Fibroblast of skin of abdomen (primary cell): ENCODE measurements at regions not wholly inside any gene's neighbourhood (a gene's known extent, or its start where the extent isn't known, plus 50 kb on each side); places are given as distances from the start of the nearest gene placed in this dataset.
"Not testable (repeated sequence)": the region's sequence is repeated elsewhere in the genome, so short reads cannot be mapped to it uniquely, and the experiment has no call there.

Experiments used
- DNase-seq: peaks from one replicate; pipeline ENCODE4 v3.0.0-alpha.2; 2013

DNA sequence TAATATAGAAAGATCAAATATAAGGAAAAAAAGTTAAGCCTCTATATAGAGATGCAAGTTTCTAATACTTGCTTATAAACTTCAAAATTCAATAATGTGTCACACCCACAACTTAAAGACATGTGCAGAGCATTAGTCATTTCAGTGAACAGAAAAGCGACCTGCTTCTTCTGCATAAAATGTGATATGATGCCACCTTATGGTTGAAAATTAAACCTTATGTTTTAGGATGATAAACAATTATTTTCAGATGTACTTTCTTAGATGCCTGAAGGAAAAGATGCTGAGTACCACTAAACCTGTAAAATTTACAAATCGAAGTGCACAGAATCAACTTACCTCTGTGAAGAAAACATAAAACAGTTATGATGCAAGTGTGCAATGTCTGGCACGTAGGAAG lies 96.0 kb downstream of the MTERF1 start:
- peak; percentile 72 for DNase-seq

DNA sequence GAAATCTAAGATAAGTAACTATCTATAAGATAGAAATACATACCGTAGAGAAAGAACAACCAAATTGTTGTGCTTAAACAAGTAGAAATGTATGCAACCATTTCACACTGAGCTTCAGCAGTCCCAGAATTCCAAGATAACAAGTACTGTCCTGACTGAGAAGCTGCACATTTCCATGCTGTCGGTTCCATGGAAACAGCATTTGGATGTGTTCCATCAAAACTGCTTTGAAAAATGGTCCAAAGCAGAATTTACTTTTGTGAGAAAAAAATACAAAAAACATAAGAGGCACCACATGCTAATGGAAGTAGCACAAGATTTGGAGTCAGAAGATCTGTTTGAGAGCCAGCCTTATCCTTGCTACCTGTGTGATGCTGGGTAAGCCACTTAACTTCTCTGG lies 92.6 kb downstream of the MTERF1 start:
- DNase-seq: no peak

DNA sequence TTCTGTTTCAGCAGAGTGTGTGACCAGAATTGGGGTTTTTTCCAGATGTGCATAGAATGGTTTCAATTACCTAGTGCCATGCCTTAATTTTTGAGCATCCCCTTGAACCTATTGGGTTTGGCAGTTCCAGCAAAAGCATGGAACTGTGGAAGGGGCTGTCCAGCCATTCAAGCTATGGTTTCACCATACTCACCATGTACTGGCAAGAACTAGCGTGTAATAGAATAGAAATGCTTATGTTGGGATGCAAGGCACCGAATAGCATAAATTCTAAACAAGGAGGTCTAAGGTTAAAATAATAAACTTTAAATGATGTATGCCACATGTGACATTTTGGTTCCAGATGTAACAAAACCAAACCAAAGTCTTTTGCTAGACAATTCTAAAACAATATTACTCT lies 91.4 kb downstream of the MTERF1 start:
- DNase-seq: no peak

DNA sequence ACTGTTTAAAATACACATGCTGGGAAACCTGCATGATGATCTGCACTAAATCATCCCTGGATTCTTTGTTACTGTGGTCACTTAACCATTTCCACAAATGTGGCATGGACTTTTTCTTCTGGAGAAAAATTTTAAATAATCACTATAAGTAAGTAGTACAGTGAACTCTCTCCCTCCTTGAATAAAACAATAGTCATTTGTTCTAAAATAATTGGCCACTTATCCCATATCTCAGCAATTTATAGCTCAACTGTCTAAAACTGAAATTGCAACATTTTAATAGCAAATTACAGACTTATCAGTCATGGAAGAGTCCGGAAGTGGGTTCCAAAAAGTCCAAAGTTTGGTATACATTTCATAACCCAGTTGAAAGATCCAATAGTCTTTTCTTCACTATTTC lies 90.9 kb downstream of the MTERF1 start:
- DNase-seq: peak; percentile 25

DNA sequence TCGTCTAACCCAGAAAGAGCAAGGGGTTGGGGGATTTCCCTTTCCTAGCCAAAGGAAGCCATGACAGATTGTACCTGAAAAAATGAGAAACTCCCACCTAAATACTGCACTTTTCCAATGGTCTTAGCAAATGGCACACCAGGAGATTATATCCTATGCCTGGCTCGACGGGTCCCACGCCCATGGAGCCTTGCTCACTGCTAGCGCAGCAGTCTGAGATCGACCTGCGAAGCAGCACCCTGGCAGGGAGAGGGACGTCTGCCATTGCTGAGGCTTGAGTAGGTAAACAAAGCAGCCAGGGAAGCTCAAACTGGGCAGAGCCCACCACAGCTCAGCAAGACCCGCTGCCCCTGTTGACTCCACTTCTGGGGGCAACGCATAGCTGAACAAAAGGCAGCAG lies 89.9 kb downstream of the MTERF1 start:
- DNase-seq: not testable (repeated sequence)

DNA sequence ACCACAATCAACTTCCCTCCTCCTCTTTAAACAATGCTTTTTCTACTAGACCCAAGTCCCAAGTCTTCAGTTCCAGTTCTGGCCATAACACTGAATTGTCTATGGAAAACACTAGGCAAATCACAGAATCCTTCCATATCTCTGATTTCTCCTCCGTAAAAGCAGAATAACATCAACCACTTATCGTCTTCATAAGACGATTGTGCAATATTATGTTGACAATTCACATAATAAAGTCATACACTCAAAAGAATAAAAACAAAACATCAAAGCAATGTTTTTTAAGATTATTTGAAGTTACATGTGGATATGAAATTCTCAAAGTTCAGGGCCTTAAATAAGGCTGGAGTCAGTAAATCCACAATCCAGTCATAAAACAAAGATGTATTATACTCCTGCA lies 84.4 kb downstream of the MTERF1 start:
- DNase-seq: no peak

DNA sequence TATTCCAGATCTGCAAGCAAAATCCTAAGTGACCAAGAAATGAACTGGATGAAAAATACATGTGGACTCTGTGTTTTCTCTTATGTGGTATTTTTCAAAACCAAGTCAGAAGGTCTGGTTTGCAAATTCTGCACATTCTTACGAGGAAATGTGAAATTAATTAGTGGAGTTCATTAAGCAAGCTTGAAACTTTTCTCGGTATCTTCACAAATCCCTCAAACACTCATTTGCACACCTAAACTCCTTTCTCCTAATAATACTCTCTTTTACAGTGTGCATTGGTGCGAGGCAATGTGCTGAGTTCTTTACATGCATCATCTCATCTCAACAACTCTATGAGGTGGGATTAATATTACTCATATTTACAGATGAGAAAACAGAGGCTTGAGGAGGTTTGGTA lies 82.1 kb downstream of the MTERF1 start:
- no peak for DNase-seq

DNA sequence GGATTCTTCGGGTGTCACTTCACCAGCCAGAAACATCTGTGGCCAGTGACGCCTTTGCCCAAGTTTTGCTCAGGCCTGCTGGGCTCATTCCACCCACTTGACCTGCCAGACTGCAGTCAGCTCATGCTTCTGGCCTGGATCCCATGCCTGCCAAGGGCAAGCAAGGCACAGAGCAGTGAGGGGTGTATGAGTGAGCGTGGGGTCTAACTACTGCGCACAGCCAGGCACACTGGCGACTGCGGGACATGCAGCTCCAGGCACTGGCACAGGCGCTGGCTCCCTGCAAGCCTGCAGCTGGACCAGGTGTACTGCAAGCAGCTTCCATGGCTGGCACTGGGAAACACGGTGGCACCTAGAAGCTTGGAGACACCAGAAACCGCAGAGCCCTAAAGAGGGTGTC lies 80.1 kb downstream of the MTERF1 start:
- no peak for DNase-seq

DNA sequence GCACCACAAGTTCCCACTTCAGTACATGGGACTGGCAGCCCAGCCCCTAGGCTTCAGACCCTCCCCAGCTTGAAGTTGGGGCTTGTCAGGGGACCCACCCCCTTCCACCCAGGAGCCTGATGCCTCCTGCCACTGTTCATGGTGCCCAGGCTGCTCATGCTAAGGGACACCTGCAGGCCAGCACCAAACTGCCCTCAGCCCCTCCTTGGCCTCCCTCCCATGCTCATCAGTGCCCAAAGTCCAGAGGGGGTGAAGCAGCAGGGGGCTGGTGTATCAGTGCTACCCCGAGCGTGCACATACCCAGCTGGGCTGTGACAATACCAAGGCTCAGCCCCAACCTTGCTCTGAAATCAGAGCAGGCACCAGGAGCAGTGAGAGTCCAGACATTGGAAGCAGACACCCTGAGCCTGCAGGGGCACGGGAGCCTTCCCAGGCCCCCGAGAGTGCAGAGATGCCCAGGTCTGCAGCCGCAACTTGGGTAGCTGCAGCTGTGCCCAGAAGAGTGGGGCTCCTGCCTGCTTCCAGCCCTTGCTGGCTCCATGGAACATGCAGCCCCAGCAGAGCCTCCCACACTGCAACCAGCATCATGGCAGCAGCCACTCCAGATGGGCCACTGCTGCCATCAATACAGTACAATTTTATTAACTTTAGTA lies 79.0 kb downstream of the MTERF1 start:
- DNase-seq: no peak

DNA sequence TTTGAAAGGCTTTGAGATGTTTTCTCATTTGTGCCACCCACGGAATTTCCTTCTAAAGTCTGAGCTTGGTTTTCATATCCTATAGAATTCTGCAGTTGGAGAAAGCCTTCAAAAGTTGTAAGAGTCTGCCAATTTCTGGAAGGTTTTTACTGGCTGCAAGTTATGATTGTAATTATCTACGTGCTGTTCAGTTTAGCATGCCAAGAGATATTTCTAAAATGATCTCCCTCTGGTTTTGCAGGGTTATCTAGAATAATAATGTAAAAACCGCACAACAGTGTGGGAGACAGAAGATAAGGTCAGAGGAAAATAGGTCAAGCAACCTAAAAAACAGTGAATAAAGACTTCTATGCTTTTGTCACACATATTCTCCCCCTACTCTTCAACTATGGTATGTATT lies 69.3 kb downstream of the MTERF1 start:
- DNase-seq: peak; percentile 19

DNA sequence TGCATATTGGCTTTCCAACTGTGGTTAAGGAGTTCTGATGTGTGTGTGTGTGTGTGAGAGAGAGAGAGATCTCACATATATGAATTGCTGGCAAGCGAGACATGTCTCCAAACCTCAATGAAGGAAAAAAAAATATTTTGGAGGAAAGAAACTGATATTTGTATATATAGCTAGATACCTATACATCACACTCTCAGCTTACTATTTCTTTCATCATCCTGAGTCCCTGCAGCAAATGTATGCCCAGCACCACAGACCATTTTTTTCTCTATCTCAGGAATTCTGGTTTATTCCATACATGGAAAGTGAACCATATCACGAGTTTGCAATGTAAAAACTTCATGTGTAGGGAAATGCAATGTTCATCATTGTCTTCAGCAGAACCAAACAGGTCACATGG lies 68.9 kb downstream of the MTERF1 start:
- DNase-seq: peak; percentile 61

DNA sequence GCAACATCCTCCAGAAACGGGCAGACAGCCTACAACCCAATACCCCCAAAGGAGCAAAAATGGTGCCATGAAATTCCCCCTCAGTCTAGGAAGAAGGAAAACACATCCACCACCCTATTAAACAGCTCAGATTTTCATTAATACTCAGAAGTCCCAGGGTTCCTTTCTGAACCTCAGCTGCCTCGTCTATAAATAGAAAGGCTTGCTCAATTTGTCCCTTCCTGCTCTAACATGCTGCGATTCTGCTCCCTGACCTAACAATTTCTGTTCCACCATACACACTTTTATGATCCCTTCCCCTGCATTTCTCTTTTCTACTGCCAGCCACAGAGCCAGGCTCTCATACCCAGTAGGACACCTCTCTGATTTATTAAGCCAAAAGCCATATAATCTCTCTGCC lies 68.1 kb downstream of the MTERF1 start:
- no peak for DNase-seq

DNA sequence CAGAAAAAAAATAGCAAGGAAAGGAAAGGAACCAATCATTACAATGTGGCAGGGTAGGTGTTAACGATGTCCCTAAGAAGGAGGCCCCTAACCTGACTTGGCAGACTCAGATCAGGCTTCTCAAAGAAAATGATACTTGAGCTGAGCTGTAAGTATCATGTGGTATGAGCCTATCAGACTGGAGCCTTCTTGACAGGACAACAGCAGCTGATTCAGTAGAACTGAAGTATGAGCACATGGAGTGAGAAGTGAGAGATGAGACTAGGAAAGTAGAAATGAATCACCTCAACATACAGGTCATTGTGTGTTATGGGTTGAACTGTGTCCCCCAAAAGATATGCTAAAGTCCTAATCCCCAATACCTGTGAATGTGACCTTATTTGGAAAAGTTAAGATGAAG lies 66.3 kb downstream of the MTERF1 start:
- no peak for DNase-seq
